Astrocyte of the spinal cord (primary cell): ENCODE measurements at regions not wholly inside any gene's neighbourhood (a gene's known extent, or its start where the extent isn't known, plus 50 kb on each side); places are given as distances from the start of the nearest gene placed in this dataset.
"Not testable (repeated sequence)": the region's sequence is repeated elsewhere in the genome, so short reads cannot be mapped to it uniquely, and the experiment has no call there.

Source experiments
- DNase-seq: peaks from one replicate; pipeline ENCODE4 v3.0.0; 2011; ENCODE audit warnings: low read depth, low spot score
- H3K4me3 ChIP-seq: 2 replicates; pipeline ENCODE4 v1.5.1; 2011; ENCODE audit warnings: low read depth, mild to moderate bottlenecking, low read length, moderate library complexity
- in situ Hi-C: cut with HindIII; loops from 2 replicates; pipeline ENCODE4 v1.10.0; 2017; ENCODE audit warnings: low sequenced_read_pairs
- TF ChIP-seq, protein P1 (sequence below): IDR thresholded peaks from 2 replicates; pipeline ENCODE4 v1.5.1; 2012; ENCODE audit warnings: low read depth, mild to moderate bottlenecking, low read length, inconsistent platforms

DNA sequence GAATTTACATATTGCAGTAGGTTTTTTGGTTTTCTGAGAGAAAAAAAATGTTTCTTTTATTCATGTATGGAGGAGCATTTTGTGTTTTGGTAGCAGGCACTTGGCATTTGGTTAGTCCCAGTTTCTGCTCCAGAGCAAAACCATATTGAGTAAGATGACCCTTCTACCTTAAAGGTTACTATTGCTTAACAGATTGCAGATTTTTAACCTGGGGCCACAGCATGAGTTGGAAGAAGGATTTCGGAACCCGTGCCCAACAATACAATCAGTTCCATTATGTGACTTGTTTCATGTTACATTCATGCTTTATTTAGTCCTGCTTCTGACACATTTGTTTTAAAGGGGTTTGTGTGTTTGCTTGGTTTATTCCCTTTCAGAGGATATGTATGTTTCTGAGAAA, 496.3 kb downstream of the TFAP2B start:
- DNase-seq, result no peak
- no peak overlapping the region for H3K4me3 ChIP-seq
- TF ChIP-seq, protein P1, sequence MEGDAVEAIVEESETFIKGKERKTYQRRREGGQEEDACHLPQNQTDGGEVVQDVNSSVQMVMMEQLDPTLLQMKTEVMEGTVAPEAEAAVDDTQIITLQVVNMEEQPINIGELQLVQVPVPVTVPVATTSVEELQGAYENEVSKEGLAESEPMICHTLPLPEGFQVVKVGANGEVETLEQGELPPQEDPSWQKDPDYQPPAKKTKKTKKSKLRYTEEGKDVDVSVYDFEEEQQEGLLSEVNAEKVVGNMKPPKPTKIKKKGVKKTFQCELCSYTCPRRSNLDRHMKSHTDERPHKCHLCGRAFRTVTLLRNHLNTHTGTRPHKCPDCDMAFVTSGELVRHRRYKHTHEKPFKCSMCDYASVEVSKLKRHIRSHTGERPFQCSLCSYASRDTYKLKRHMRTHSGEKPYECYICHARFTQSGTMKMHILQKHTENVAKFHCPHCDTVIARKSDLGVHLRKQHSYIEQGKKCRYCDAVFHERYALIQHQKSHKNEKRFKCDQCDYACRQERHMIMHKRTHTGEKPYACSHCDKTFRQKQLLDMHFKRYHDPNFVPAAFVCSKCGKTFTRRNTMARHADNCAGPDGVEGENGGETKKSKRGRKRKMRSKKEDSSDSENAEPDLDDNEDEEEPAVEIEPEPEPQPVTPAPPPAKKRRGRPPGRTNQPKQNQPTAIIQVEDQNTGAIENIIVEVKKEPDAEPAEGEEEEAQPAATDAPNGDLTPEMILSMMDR, result no peak
- in situ Hi-C loops, result no loop called here

DNA sequence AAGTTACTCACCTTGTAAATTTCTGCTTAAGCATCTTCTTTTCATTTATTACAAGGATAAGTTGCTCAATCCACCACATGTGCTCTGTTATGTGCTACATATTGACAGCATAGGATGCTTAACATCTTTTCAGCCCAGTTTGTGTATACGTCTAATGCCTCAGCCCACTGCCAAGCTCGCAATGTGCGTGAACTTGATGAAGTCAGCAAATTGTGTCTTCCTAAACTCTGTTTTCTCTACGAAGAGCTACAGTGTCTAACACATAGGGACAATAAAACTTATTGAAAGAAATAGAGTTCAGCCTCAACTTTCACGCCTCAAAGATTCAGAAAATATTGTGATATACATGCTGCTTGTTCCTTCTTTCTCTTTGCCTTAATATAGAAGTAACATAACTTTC, 500.0 kb downstream of the TFAP2B start:
- no peak overlapping the region for H3K4me3 ChIP-seq
- TF ChIP-seq, protein P1, result no peak
- in situ Hi-C loops, result no loop called here
- DNase-seq, result no peak

DNA sequence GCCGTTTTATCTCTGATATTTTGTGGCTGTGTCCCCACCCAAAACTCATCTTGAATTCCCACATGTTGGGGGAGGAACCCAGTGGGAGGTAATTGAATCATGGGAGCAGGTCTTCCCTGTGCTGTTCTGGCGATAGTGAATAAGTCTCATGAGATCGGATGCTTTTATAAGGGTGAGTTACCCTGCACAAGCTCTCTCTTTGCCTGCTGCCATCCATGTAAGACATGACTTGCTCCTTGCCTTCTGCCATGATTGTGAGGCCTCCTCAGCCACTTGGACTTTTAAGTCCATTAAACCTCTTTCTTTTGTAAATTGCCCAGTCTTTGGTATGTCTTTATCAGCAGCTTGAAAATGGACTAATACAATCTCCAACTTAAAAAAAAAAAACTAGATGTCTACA, 502.8 kb downstream of the TFAP2B start:
- in situ Hi-C loops, H3K4me3 ChIP-seq, DNase-seq: not testable (repeated sequence)

DNA sequence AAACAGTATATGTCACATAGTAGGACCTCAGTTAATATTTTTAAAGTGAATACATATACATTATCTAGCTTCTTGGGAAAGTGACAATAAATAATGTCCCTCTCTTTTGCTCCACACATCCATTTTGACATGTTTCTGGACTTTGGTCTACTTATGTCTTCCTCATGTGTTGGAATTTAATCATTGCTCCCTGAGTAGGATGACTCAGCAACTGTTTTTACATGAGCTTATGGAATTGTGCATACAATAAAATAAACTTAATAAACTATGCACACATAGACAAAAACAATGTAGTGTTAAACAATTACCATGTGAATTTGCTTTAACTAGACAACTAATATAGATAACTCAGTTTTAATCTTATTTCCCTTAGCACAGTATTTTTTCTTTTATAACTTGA, 503.8 kb downstream of the TFAP2B start:
- H3K4me3 ChIP-seq, result no peak overlapping the region
- TF ChIP-seq, protein P1, result no peak
- in situ Hi-C loops, result no loop called here
- no peak for DNase-seq

DNA sequence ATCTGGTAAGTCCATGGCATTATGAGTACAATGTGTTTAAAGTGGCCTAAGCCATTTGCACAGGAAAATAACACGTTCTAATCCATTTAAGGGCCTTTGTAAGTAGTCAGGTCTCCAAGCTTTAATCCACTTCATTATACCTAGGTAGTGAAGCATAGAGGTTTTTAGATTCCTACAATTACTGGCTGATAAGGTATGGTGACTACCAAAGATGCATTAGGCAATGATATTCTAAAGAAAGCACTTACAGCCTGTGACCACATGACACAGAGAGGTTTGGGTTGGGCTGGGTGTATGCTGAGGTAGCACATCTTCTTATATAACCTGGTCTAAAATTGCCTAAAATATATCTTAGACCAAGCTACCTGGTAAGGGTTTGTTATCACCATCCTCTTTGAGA, 504.4 kb downstream of the TFAP2B start:
- DNase-seq, result no peak
- no peak overlapping the region for H3K4me3 ChIP-seq
- in situ Hi-C loops, result no loop called here
- TF ChIP-seq, protein P1, result no peak

DNA sequence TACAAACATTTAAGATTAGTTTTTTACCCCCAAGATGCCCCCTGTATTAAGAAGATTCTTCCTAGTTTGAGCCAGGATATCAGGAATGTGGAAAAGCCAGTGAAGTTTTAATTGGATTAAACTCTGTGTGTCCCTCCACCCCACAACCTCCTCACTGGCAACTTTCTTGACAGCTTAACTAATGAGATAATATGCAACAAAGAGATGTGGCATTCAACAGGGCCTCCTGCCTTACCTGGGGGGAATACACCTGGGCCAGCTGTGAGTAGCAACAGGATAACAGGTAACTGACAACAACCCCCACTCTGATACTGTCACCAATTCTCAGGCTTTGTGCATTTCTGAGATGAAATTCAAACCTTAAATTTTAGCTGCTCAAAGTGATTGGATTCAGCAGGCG, 512.3 kb downstream of the TFAP2B start:
- DNase-seq, result no peak

DNA sequence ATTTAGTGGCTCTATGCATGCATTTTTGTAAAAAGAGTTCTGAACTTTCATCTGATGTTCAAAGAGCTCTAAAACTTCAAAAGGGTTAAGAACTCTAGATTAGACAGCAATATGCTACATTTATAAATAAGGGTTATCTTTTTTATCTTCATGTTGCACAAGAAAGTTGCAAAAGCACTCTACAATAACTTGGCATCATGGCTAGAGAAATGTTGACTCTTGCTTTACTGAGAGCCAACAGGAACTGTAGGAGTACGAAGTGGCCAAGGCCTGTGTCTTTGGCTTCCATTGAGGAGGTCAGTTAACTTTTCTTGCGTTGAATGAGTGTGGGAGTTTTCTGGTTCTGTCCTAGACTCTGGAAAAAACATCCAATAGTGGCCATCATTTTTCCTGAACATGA, 516.9 kb downstream of the TFAP2B start:
- TF ChIP-seq, protein P1, result no peak
- in situ Hi-C loops, result no loop called here
- no peak overlapping the region for H3K4me3 ChIP-seq
- no peak for DNase-seq

More for the DNA sequence above, 512.3 kb downstream of the TFAP2B start:
- in situ Hi-C loops, result no loop called here
- TF ChIP-seq, protein P1, result no peak
- no peak overlapping the region for H3K4me3 ChIP-seq
